ENCODE measurements at regions not wholly inside any gene's neighbourhood (a gene's known extent, or its start where the extent isn't known, plus 50 kb on each side); places are given as distances from the start of the nearest gene placed in this dataset.

DNA sequence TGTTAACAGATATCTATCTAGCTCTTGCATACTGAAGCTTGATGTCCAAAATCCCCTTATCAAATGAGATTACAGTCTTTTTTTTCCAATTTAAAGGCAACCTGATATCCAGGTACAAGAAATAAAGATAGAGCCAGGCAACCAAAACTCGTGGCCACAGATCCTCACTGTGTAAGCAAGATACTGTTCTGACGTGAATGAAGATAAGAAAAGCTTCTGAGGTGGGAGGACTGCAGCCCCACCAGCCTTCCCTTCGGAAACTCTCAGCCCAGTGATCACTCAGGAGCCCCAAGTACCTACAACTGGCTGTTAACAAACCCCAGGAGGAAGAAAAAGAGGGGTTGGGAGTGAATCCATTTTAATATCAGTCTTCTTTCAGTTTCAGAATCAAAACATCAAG is 191.6 kb downstream of the EFNB2 start:
- TF ChIP-seq, protein P1, sequence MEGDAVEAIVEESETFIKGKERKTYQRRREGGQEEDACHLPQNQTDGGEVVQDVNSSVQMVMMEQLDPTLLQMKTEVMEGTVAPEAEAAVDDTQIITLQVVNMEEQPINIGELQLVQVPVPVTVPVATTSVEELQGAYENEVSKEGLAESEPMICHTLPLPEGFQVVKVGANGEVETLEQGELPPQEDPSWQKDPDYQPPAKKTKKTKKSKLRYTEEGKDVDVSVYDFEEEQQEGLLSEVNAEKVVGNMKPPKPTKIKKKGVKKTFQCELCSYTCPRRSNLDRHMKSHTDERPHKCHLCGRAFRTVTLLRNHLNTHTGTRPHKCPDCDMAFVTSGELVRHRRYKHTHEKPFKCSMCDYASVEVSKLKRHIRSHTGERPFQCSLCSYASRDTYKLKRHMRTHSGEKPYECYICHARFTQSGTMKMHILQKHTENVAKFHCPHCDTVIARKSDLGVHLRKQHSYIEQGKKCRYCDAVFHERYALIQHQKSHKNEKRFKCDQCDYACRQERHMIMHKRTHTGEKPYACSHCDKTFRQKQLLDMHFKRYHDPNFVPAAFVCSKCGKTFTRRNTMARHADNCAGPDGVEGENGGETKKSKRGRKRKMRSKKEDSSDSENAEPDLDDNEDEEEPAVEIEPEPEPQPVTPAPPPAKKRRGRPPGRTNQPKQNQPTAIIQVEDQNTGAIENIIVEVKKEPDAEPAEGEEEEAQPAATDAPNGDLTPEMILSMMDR (IDR thresholded peaks at IDR 0.05): no peak
- no peak for TF ChIP-seq POLR2A (IDR thresholded peaks at IDR 0.05)
